ENCODE measurements at regions not wholly inside any gene's neighbourhood (a gene's known extent, or its start where the extent isn't known, plus 50 kb on each side); places are given as distances from the start of the nearest gene placed in this dataset.
"Not testable (repeated sequence)": the region's sequence is repeated elsewhere in the genome, so short reads cannot be mapped to it uniquely, and the experiment has no call there.

GRCh38 chr10:34015700-34016099, 681.2 kb upstream of the NRP1 start:
- no peak for DNase-seq (ENCODE audit: low read depth in 2 of 2)

GRCh38 chr10:34013235-34013634, 678.8 kb upstream of the NRP1 start:
- no peak for DNase-seq (ENCODE audit: low read depth in 2 of 2)

DNA sequence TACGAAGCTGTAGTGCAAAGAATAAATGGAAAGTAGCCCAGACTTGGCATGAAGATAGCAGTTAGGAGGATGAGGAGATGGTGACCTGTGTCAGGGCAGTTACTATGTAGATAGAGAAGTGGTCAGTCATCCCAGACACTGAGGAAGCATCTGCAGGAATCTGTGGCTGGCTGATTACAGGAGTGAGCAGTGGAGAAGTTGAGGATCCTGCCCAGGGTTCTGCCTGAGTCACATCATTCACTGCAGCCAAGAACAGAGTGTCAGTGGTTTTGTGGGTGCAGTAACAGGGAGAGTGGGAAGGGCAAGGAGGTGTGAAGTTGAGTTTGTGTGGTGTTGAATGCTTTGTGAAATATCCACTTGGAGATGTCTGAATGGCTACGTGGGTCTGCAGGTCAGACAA, 676.4 kb upstream of the NRP1 start:
- no peak for DNase-seq (ENCODE audit: low read depth in 2 of 2)

GRCh38 chr10:34010228-34010627, 675.8 kb upstream of the NRP1 start:
- not testable (repeated sequence) for DNase-seq (ENCODE audit: low read depth in 2 of 2)

DNA sequence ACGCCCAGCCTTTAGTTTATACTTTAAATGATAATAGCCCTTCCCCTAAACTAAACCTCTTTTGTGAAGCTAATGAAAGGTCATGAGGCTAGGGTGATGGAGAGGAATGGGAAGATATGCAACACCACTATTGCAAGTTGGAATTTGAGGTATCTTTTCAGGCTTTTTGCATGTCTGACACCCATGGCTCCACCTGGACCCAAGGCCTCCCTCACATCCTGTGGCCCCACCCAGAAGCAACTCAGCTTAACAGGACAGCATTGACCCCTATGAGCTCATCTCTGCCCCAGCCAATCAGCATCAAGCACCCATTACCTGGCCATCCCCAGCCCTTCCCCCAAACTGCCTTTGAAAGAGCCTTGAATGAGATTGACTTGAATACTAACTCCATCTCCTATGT, 674.2 kb upstream of the NRP1 start:
- no peak for DNase-seq (ENCODE audit: low read depth in 2 of 2)

- no peak for DNase-seq (ENCODE audit: low read depth in 2 of 2)
Measured at GRCh38 chr10:34006471-34006870, 672.0 kb upstream of the NRP1 start.

DNA sequence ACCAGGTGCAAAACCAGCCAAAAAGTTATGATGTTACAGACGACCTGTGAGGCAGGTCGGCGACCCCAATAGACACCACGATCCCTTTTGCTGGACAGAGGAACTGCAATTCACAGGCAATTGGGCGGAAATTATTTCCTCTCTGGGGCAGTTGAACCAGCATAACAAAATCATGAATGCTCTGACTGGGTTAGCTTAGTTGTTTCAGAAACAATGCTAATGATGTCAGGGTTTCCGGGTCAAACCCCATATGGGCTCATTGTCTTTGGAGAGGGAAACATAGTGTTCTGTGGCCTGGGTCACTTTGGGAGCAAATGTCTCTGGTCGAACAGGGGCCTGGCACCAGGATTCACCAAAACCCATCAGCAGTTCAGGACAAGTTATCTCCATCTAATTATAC, 669.1 kb upstream of the NRP1 start:
- DNase-seq (ENCODE audit: low read depth in 2 of 2) = peak; percentile 36 to 72

DNA sequence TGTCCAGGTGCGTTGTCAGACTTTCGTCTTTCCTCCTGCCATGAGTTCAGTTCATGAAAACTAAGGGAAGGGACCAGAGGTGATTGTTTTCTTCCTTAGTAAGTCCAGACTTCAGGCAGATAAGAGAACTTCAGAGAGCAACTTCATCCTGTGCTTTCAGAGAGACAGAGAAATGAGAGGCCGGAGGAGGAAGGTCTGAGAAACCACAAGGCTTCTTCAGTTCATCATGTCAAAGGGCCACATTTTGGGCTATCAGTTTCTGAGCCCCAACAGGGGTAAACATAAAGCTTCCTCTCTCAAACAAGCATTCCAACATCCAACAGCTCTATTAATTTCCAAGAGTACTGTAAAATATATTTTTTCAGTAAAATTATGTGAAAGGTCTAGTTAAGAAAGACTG, 668.4 kb upstream of the NRP1 start:
- no peak for DNase-seq (ENCODE audit: low read depth in 2 of 2)

- DNase-seq (ENCODE audit: low read depth in 2 of 2) = no peak
Measured at GRCh38 chr10:34001831-34002230, 667.4 kb upstream of the NRP1 start.

- DNase-seq (ENCODE audit: low read depth in 2 of 2) = no peak
Measured at GRCh38 chr10:34001087-34001580, 666.7 kb upstream of the NRP1 start.

- DNase-seq (ENCODE audit: low read depth in 2 of 2) = no peak
Measured at GRCh38 chr10:33993917-33994316, 659.5 kb upstream of the NRP1 start.

- no peak for DNase-seq (ENCODE audit: low read depth in 2 of 2)
Measured at GRCh38 chr10:33991924-33992323, 657.5 kb upstream of the NRP1 start.

- no peak for DNase-seq (ENCODE audit: low read depth in 2 of 2)
Measured at GRCh38 chr10:33986515-33986914, 652.0 kb upstream of the NRP1 start.

DNA sequence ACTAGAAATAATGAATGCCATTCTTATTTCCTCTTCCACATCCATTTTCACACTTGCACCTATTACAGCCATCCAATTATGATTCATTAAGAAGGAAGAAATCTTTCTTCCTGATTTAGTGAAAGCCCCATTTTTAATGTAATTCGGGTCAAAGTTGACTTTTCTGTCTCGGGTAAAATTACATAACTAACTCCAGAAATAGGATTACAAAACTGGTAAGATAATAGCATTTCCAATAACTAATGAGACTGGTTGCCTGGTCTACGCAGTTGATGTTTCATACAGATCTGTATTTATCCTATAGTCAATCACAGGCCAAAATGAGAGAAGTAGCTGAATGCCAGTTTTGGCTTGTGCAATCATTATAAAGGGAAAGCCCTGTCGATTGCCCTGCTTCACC, 651.5 kb upstream of the NRP1 start:
- DNase-seq (ENCODE audit: low read depth in 2 of 2) = no peak

- no peak for DNase-seq (ENCODE audit: low read depth in 2 of 2)
Measured at GRCh38 chr10:33982995-33983394, 648.5 kb upstream of the NRP1 start.

DNA sequence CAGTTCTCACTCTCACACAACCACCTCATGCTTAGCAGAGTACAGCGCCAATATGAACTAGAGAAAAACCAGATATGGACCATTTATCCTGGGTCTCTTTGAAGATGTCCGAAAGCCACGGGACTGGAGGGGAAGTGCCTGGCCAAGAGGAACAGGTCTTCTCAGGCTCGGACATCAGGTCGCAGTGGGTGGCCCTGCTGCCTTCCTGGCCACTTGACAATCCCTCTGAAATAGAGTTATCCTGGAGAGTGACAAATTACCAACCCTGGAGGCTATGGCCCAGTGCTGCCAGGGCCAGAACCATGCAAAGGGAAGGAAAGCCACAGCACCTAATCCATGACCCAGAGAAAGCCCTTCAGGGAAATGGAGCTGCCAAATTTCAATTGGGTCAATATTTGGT, 646.8 kb upstream of the NRP1 start:
- no peak for DNase-seq (ENCODE audit: low read depth in 2 of 2)

DNA sequence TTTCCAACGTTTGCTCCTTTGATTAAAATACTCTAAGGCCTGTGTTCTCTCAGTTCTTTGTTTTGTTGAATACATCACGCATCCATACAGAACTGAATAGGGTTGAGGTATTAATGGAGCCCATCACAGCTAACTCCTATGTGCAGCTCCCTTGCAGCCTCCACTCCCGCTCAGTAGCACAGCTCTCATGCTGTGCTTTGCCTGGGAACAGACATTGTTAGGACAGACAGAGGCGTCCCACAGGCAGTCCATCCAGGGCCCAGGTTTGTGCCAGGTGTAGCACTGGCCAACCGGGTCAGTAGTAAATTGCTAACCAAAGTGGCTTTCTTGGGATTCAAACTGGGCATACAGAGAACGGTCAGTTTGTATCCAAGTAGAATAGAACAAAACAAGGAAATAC, 644.7 kb upstream of the NRP1 start:
- DNase-seq (ENCODE audit: low read depth in 2 of 2) = no peak

- no peak for DNase-seq (ENCODE audit: low read depth in 2 of 2)
Measured at GRCh38 chr10:33975481-33975880, 641.0 kb upstream of the NRP1 start.

- no peak for DNase-seq (ENCODE audit: low read depth in 2 of 2)
Measured at GRCh38 chr10:33974976-33975478, 640.6 kb upstream of the NRP1 start.

- no peak for DNase-seq (ENCODE audit: low read depth in 2 of 2)
Measured at GRCh38 chr10:33968983-33969382, 634.5 kb upstream of the NRP1 start.

GRCh38 chr10:33967606-33968120, 633.2 kb upstream of the NRP1 start:
- no peak for DNase-seq (ENCODE audit: low read depth in 2 of 2)

- DNase-seq (ENCODE audit: low read depth in 2 of 2) = no peak
Measured at GRCh38 chr10:33966946-33967345, 632.5 kb upstream of the NRP1 start.

- DNase-seq (ENCODE audit: low read depth in 2 of 2) = no peak
Measured at GRCh38 chr10:33965795-33966581, 631.5 kb upstream of the NRP1 start.
